ENCODE measurements at regions not wholly inside any gene's neighbourhood (a gene's known extent, or its start where the extent isn't known, plus 50 kb on each side); places are given as distances from the start of the nearest gene placed in this dataset.

DNA sequence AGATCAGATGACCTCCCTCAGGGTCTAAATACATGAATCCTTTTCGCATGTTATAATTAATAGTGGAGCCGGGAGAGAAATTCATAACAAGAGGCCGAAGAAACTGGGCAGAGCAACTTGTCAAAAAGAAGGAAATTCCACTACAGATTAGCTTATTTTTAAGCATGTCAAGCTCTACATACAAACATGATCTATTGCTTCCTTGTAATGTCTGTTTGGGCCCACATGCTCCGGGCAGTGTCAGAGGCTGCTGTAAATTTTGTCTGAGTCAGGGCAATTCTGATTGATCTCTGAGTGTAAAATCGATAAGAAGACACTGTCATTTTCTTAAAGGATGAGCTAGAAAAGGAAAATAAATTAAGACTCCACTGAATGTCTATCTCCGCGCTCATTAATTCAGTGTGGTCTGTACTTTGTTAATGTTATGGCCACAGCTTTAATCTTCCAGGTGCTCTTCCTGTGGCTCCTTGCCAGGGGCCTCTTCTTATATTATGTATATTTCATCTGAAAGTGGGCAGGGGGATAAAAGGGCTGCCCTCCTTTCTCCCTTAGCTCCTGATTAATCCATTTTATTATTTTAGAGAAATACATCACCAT is 194.1 kb upstream of the SP8 start:
- POLR2A ChIA-PET: no interaction called here
- H3K79me2 ChIP-seq (ENCODE audit: control insufficient read depth, insufficient read depth, low read length): no peaks in the 10 kb centered on the region
- intact Hi-C loops (cut with micrococcal nuclease) (no loop called here), dilution Hi-C loops (cut with MboI; ENCODE audit: extremely low pct_ligation_motif_present, low sequenced_read_pairs) (no loop called here)
- no peak for TF ChIP-seq JUN (IDR thresholded peaks at IDR 0.05; ENCODE audit: borderline replicate concordance, insufficient read depth, insufficient read length, low read depth)
- no peak for TF ChIP-seq FOS (IDR thresholded peaks at IDR 0.05; ENCODE audit: borderline replicate concordance, insufficient read depth, low read length)
- no peak for TF ChIP-seq POLR2A (IDR thresholded peaks at IDR 0.05; ENCODE audit: low read depth, low read length)
- TF ChIP-seq, protein P1, sequence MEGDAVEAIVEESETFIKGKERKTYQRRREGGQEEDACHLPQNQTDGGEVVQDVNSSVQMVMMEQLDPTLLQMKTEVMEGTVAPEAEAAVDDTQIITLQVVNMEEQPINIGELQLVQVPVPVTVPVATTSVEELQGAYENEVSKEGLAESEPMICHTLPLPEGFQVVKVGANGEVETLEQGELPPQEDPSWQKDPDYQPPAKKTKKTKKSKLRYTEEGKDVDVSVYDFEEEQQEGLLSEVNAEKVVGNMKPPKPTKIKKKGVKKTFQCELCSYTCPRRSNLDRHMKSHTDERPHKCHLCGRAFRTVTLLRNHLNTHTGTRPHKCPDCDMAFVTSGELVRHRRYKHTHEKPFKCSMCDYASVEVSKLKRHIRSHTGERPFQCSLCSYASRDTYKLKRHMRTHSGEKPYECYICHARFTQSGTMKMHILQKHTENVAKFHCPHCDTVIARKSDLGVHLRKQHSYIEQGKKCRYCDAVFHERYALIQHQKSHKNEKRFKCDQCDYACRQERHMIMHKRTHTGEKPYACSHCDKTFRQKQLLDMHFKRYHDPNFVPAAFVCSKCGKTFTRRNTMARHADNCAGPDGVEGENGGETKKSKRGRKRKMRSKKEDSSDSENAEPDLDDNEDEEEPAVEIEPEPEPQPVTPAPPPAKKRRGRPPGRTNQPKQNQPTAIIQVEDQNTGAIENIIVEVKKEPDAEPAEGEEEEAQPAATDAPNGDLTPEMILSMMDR (IDR thresholded peaks at IDR 0.05; ENCODE audit: extremely low read depth in 1 of 2, insufficient read depth in 1 of 2, low read depth in 1 of 2, low read length in 2 of 2): no peak
- TF ChIP-seq GATA2 (IDR thresholded peaks at IDR 0.05; ENCODE audit: insufficient read depth, insufficient read length, low read depth, low read length): no peak
- TF ChIP-seq, protein P2, sequence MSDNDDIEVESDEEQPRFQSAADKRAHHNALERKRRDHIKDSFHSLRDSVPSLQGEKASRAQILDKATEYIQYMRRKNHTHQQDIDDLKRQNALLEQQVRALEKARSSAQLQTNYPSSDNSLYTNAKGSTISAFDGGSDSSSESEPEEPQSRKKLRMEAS (IDR thresholded peaks at IDR 0.05; ENCODE audit: insufficient read depth, insufficient read length): no peak
- TF ChIP-seq EZH2 (IDR thresholded peaks at IDR 0.05; ENCODE audit: borderline replicate concordance, low read depth, low read length, severe bottlenecking): no peak
- TF ChIP-seq POLR2AphosphoS5 (IDR thresholded peaks at IDR 0.05; ENCODE audit: insufficient read depth, low read depth, low read length): no peak
- TF ChIP-seq MYC (IDR thresholded peaks at IDR 0.05; ENCODE audit: low read depth, low read length): no peak
- H2AFZ ChIP-seq (ENCODE audit: low read depth, low read length): no peak overlapping the region
- H3K9me3 ChIP-seq (replicated peaks; ENCODE audit: control insufficient read depth, insufficient read depth, low read length): no peaks in the 10 kb centered on the region
- no peak overlapping the region for H3K4me3 ChIP-seq (replicated peaks in 1 of 3; ENCODE audit: insufficient read depth in 1 of 3, low read depth in 1 of 3, low read length in 3 of 3)
- no peaks in the 10 kb centered on the region for H4K20me1 ChIP-seq (replicated peaks; ENCODE audit: control insufficient read depth, extremely low read depth, insufficient read depth, low read length)
- H3K9ac ChIP-seq (replicated peaks; ENCODE audit: extremely low read depth, insufficient read depth, low read length): no peak overlapping the region
- H3K27ac ChIP-seq (ENCODE audit: insufficient read depth, low read depth, low read length): no peak overlapping the region
- FAIRE-seq (no peak), DNase-seq (ENCODE audit: low read depth, low spot score) (no peak)
- no peak overlapping the region for H3K4me2 ChIP-seq (ENCODE audit: insufficient read depth, low read length)
- no TSS peak for BruUV-seq (replicated peaks)
- no peaks in the 10 kb centered on the region for H3K27me3 ChIP-seq (ENCODE audit: control insufficient read depth in 2 of 2, insufficient read depth in 2 of 2, low read length in 2 of 2)
- H3K9me1 ChIP-seq (replicated peaks; ENCODE audit: control insufficient read depth, extremely low read depth, insufficient read depth, low read length): no peaks in the 10 kb centered on the region
- CTCF ChIA-PET: no interaction called here
- H3K4me1 ChIP-seq (ENCODE audit: control insufficient read depth, extremely low read depth, insufficient read depth, low read length): no peaks in the 10 kb centered on the region
- no peaks in the 10 kb centered on the region for H3K36me3 ChIP-seq (ENCODE audit: control insufficient read depth in 2 of 2, extremely low read depth in 1 of 2, insufficient read depth in 2 of 2, low read length in 2 of 2)

All from endothelial cell of umbilical vein (primary cell).